ENCODE measurements at regions not wholly inside any gene's neighbourhood (a gene's known extent, or its start where the extent isn't known, plus 50 kb on each side); places are given as distances from the start of the nearest gene placed in this dataset.

DNA sequence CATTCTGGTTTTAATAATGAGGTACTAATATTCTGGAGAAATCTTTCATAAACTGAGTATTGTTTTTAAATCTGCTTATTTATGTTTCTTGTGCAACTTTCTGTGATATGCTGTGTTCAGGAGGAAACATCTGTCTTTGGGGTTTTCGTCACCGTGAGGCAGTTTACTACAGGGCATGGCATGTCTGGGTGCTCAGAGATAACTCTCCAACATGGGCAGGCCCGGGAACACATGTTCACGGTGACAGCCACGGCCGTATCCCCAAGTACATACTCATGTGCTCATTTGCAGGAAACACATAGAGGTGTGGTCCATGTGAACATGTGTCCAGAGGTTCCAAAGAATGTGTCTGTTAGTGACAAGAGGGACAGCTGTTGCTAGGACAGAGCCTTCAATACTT is 62.1 kb upstream of the CNKSR3 start:
- peaks cover 0 to 4% of the 10 kb centered on the region in 2 donors for H3K4me1 ChIP-seq

DNA sequence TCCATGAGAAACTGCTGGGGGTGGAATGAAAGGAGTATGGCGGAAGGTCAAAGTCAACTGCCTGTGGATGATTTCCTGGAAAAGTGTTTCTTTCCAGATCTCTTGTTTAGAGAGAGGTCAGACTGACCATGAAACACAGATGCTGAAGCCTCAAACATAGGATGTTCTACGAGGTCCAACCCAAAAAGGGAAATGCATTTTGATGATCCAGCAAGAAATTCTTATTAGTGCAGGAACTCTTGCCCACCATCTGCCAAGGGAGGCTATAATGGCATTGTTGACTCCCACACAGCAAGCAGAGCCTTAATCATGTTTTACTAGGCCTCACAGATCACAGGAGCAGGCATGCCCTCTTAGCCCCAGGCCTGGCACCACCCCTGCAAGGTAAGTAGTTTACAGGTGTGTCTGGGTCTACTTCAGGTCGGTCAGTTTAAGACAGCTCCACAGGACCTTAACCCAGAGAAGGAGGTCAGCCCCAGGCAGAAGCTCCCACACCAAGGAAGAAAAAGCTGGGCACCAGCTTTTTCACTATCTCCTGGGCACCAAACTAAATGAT is 67.6 kb upstream of the CNKSR3 start:
- H3K27ac ChIP-seq, result no peak overlapping the region
- H3K4me1 ChIP-seq, result no peaks in the 10 kb centered on the region
- no peak for DNase-seq (ENCODE audit: low spot score)
- no peaks in the 10 kb centered on the region for H3K36me3 ChIP-seq
- no peaks in the 10 kb centered on the region for H3K27me3 ChIP-seq
- TF ChIP-seq, protein P1, sequence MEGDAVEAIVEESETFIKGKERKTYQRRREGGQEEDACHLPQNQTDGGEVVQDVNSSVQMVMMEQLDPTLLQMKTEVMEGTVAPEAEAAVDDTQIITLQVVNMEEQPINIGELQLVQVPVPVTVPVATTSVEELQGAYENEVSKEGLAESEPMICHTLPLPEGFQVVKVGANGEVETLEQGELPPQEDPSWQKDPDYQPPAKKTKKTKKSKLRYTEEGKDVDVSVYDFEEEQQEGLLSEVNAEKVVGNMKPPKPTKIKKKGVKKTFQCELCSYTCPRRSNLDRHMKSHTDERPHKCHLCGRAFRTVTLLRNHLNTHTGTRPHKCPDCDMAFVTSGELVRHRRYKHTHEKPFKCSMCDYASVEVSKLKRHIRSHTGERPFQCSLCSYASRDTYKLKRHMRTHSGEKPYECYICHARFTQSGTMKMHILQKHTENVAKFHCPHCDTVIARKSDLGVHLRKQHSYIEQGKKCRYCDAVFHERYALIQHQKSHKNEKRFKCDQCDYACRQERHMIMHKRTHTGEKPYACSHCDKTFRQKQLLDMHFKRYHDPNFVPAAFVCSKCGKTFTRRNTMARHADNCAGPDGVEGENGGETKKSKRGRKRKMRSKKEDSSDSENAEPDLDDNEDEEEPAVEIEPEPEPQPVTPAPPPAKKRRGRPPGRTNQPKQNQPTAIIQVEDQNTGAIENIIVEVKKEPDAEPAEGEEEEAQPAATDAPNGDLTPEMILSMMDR (IDR thresholded peaks at IDR 0.05), result no peak
- H3K9me3 ChIP-seq, result no peaks in the 10 kb centered on the region
- no peak overlapping the region for H3K4me3 ChIP-seq

More for the DNA sequence above, 62.1 kb upstream of the CNKSR3 start:
- H3K27me3 ChIP-seq, result no peaks in the 10 kb centered on the region
- no peak overlapping the region for H3K4me3 ChIP-seq
- no peak overlapping the region for H3K27ac ChIP-seq
- TF ChIP-seq, protein P1 (IDR thresholded peaks at IDR 0.05), result no peak
- H3K9me3 ChIP-seq, result no peaks in the 10 kb centered on the region
- DNase-seq (ENCODE audit: low spot score), result no peak
- no peaks in the 10 kb centered on the region for H3K36me3 ChIP-seq

DNA sequence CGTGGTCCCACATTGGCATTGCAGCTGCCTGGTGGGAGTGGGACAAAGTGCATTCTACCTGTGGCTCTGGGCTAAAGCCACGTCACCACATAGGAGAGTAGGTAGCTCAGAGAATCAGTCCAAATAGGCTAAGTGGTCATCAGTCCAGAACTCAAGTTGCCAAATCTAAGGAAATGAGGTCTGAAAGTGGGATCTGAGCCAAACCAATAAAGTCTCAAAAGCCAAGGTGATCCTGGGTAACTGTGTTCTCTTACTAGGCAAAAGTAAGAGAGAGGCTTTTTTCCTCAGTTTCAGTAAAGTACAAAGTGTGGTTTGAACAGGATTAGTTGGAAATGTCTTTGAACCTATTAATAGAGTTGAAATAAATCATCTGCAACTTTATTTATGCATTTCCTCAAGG is 68.6 kb upstream of the CNKSR3 start:
- H3K36me3 ChIP-seq, result no peaks in the 10 kb centered on the region
- TF ChIP-seq, protein P1 (IDR thresholded peaks at IDR 0.05), result no peak
- H3K27me3 ChIP-seq, result no peaks in the 10 kb centered on the region
- H3K4me1 ChIP-seq, result no peaks in the 10 kb centered on the region
- H3K9me3 ChIP-seq, result no peaks in the 10 kb centered on the region
- no peak for DNase-seq (ENCODE audit: low spot score)
- H3K27ac ChIP-seq, result no peak overlapping the region
- H3K4me3 ChIP-seq, result no peak overlapping the region

DNA sequence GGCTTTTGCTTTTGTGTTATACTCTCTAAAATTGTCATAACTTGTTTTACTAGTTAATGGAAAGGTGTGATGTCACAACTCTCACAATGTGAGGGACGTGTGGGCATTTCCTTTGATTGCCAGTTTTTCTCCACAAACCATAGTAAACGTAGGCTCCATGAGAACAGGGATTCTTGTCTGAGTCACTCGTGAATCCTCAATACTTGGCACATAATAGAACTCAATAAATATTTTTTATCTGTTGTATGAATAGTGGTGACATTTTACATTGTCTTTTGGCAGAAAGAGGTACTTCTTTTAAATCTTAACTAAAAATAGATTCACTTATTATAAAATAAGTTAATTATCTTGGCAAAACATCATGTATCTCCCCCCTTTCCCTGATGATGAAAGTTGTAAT is 69.0 kb upstream of the CNKSR3 start:
- Histone ChIP-seq H3K9me3 (no peaks in the 10 kb centered on the region), H3K4me3 (no peak overlapping the region), H3K27ac (no peak overlapping the region), H3K4me1 (no peaks in the 10 kb centered on the region), H3K36me3 (no peaks in the 10 kb centered on the region), H3K27me3 (no peaks in the 10 kb centered on the region)
- TF ChIP-seq, protein P1 (IDR thresholded peaks at IDR 0.05), result no peak
- no peak for DNase-seq (ENCODE audit: low spot score)

DNA sequence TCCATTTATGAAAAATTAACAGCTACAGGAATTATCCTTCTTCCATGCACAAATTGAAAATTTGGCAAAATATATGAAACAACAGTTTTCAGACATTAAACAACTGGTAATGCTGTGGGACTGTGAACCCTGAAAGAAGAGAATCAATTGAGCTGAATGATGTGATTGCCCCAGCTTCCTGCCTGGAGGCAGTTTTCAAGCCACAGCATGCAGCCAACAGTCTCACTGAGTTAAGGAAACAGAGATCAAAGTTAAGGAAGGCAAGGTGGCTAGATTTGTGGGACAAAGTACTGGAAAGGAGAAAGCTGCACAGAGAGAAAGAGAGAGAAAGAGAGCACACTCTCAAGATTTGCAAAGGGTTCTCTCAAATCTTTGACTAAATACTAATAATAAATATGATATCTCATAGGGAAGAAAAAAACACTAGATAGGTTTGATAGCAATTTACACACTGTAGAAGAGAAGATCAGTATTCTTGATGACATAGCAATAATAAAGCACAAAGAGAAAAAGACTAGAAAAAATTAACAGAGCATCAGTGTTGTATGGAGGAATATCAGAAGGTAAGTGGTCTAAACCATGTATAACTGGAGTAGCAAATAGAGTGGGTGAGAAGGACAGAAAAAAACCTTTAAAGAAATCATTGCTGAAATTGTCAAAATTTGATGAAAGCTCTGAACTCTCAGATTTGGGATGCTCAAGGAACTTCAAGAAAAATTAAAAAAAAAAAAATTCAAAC is 70.1 kb upstream of the CNKSR3 start:
- Histone ChIP-seq H3K9me3 (no peaks in the 10 kb centered on the region), H3K27ac (no peak overlapping the region), H3K36me3 (no peaks in the 10 kb centered on the region), H3K4me3 (no peak overlapping the region), H3K4me1 (no peaks in the 10 kb centered on the region), H3K27me3 (no peaks in the 10 kb centered on the region)
- TF ChIP-seq, protein P1 (IDR thresholded peaks at IDR 0.05), result no peak
- no peak for DNase-seq (ENCODE audit: low spot score)

All from right atrium auricular region (tissue), 2 donors.